HG02610 (cell line): ENCODE measurements at regions not wholly inside any gene's neighbourhood (a gene's known extent, or its start where the extent isn't known, plus 50 kb on each side); places are given as distances from the start of the nearest gene placed in this dataset.

Source experiments
- ATAC-seq: cut with Tn5 transposase; IDR thresholded peaks from one replicate; pipeline ENCODE4 v1.9.1; 2021; ENCODE audit warnings: mild to moderate bottlenecking, moderate library complexity; ENCODE audit not compliant: unreplicated experiment

- ATAC-seq = no peak
Observed at GRCh38 chr11:97973352-97973857, 1047.3 kb upstream of the CNTN5 start.

GRCh38 chr11:97974798-97975498 is 1045.8 kb upstream of the CNTN5 start:
- ATAC-seq = no peak

GRCh38 chr11:97977726-97978125 is 1043.0 kb upstream of the CNTN5 start:
- ATAC-seq = no peak

- ATAC-seq = no peak
Observed at GRCh38 chr11:97979741-97980140, 1041.0 kb upstream of the CNTN5 start.

GRCh38 chr11:97982512-97982911 is 1038.2 kb upstream of the CNTN5 start:
- no peak for ATAC-seq

- no peak for ATAC-seq
Observed at GRCh38 chr11:97989121-97989520, 1031.6 kb upstream of the CNTN5 start.

- ATAC-seq = no peak
Observed at GRCh38 chr11:97990162-97990920, 1030.4 kb upstream of the CNTN5 start.

GRCh38 chr11:97993562-97993961 is 1027.2 kb upstream of the CNTN5 start:
- no peak for ATAC-seq

GRCh38 chr11:97995874-97996273 is 1024.9 kb upstream of the CNTN5 start:
- no peak for ATAC-seq

GRCh38 chr11:97996762-97997161 is 1024.0 kb upstream of the CNTN5 start:
- ATAC-seq = no peak

GRCh38 chr11:98003606-98004371 is 1017.0 kb upstream of the CNTN5 start:
- ATAC-seq = no peak

- no peak for ATAC-seq
Observed at GRCh38 chr11:98007072-98007471, 1013.7 kb upstream of the CNTN5 start.

- no peak for ATAC-seq
Observed at GRCh38 chr11:98027652-98028051, 993.1 kb upstream of the CNTN5 start.

- no peak for ATAC-seq
Observed at GRCh38 chr11:98029832-98030231, 990.9 kb upstream of the CNTN5 start.

- ATAC-seq = no peak
Observed at GRCh38 chr11:98036810-98037209, 983.9 kb upstream of the CNTN5 start.

- no peak for ATAC-seq
Observed at GRCh38 chr11:98040061-98040808, 980.5 kb upstream of the CNTN5 start.

GRCh38 chr11:98047647-98048046 is 973.1 kb upstream of the CNTN5 start:
- ATAC-seq = no peak

GRCh38 chr11:98053851-98054250 is 966.9 kb upstream of the CNTN5 start:
- ATAC-seq = no peak

- ATAC-seq = no peak
Observed at GRCh38 chr11:98056945-98057344, 963.8 kb upstream of the CNTN5 start.

- no peak for ATAC-seq
Observed at GRCh38 chr11:98059488-98059887, 961.3 kb upstream of the CNTN5 start.

GRCh38 chr11:98060759-98061158 is 960.0 kb upstream of the CNTN5 start:
- ATAC-seq = no peak
